H1 (cell line): ENCODE measurements at regions not wholly inside any gene's neighbourhood (a gene's known extent, or its start where the extent isn't known, plus 50 kb on each side); places are given as distances from the start of the nearest gene placed in this dataset.

ENCODE experiments used
- BCL11A ChIP-seq, 2 experiments: IDR thresholded peaks; one replicate each; pipeline ENCODE4 v1.6.1; 2011; ENCODE audit warnings: low read depth in 2 of 2, low read length in 2 of 2, mild to moderate bottlenecking in 2 of 2
- SIX5 ChIP-seq: IDR thresholded peaks from 2 replicates; pipeline ENCODE4 v1.6.1; 2011; ENCODE audit warnings: mild to moderate bottlenecking, low read depth, low read length
- TBP ChIP-seq: IDR thresholded peaks from 2 replicates; pipeline ENCODE4 v1.6.1; 2011; ENCODE audit warnings: low read depth, low read length, improper control_type of control experiment
- TCF12 ChIP-seq: IDR thresholded peaks from 2 replicates; pipeline ENCODE4 v1.6.1; 2011; ENCODE audit warnings: low read depth, mild to moderate bottlenecking, low read length
- TF ChIP-seq, protein P1 (sequence below): IDR thresholded peaks from 2 replicates; pipeline ENCODE4 v1.6.1; 2012; ENCODE audit warnings: low read length, inconsistent platforms

DNA sequence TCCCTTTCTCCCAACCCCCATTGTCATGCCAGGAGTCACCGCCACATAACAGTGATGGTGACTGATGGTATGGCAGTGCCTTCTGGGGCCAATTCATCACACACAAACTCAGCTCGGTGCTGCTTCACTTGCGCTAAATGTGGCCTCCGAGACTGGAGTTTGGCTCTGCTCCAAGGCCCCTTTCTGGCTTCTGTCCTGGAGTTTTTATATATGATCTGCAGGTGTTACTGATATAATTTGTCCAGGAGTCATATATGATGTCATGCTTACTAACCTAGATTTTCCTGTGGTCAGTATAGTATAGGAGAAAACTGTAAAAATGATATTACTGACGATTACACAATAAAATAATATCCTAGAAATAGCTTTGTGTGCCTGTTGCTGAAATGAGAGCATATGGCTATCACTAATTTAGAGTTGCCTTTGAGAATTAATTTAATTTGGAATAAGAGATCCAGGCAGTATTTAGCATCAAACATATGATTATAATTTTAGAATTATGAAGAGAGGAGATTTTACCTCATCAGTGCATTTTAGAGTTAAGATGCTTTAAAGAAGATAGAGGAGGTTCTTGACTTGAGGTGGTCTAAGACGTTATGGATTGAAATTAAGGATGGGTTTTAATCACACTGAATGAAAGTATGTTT lies 334.1 kb upstream of the CD180 start (continued):
- TF ChIP-seq, protein P1, sequence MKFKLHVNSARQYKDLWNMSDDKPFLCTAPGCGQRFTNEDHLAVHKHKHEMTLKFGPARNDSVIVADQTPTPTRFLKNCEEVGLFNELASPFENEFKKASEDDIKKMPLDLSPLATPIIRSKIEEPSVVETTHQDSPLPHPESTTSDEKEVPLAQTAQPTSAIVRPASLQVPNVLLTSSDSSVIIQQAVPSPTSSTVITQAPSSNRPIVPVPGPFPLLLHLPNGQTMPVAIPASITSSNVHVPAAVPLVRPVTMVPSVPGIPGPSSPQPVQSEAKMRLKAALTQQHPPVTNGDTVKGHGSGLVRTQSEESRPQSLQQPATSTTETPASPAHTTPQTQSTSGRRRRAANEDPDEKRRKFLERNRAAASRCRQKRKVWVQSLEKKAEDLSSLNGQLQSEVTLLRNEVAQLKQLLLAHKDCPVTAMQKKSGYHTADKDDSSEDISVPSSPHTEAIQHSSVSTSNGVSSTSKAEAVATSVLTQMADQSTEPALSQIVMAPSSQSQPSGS = no peak
- no peak for TF ChIP-seq BCL11A (IDR thresholded peaks at IDR 0.05; ENCODE audit: low read depth in 2 of 2, low read length in 2 of 2)
- TF ChIP-seq TCF12 = no peak
- TF ChIP-seq SIX5 = no peak
- TF ChIP-seq TBP = no peak
- TF ChIP-seq, all 59 proteins: peak for 0
